ENCODE measurements at regions not wholly inside any gene's neighbourhood (a gene's known extent, or its start where the extent isn't known, plus 50 kb on each side); places are given as distances from the start of the nearest gene placed in this dataset.

DNA sequence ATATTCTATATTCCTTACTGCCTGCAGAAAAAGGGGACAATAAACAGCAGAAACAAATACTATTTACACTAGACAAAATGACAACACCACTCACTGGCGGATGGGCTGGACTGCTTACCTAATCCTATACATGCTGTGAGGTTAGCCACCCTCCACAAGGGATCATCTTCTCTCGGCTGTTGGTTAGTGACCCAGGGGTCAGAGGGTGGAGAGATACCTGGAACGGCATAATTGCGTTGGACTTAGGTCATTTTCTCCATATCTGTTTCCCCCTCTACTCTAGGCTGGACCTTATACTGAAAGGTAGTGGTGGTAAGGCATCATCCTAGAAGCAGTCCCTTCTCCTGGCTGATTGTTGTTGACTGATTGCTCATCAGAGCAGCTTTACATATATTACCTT lies 286.8 kb upstream of the UGT8 start (continued):
- no peak for TF ChIP-seq NFYB (CRISPR knock-in tag; conservative IDR thresholded peaks at IDR 0.05; ENCODE audit: low read depth)

DNA sequence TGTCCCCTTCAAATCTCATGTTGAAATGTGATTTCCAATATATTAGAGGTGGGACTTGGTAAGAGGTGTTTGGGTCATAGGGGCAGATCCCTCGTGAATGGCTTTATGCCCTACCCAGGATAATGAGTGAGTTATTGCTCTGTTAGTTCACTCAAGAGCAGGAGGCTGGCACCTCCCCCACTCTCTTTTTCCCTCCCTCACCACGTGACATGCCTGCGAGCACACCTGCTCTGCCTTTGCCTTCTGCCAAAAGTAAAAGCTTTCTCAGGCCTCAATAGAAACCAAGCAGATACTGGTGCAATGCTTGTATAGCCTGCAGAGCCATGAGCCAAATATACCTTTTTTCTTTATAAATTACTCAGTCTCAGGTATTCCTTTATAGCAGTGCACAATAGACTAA lies 286.3 kb upstream of the UGT8 start:
- Mint-ChIP-seq H3K9me3 (no peaks in the 10 kb centered on the region), H3K27me3 (ENCODE audit: low read depth) (peaks cover 37% of the 10 kb centered on the region), H3K27ac (no peak overlapping the region), H3K4me3 (no peak overlapping the region), H3K4me1 (peaks cover 13% of the 10 kb centered on the region), H3K36me3 (no peaks in the 10 kb centered on the region)
- CTCF ChIA-PET, result no interaction called here
- TF ChIP-seq, protein P1, sequence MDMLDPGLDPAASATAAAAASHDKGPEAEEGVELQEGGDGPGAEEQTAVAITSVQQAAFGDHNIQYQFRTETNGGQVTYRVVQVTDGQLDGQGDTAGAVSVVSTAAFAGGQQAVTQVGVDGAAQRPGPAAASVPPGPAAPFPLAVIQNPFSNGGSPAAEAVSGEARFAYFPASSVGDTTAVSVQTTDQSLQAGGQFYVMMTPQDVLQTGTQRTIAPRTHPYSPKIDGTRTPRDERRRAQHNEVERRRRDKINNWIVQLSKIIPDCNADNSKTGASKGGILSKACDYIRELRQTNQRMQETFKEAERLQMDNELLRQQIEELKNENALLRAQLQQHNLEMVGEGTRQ (CRISPR knock-in tag; IDR thresholded peaks at IDR 0.05), result peak; percentile 82
- no peak for TF ChIP-seq JUN (CRISPR knock-in tag; IDR thresholded peaks at IDR 0.05)
- TF ChIP-seq USF1 (CRISPR knock-in tag; IDR thresholded peaks at IDR 0.05), result peak; percentile 76; the same call in 1 of the 2 replicates
- peak; percentile 38 for DNase-seq (ENCODE audit: low spot score)
- ATAC-seq, result peak; percentile 65
- POLR2A ChIA-PET, result no interaction called here

DNA sequence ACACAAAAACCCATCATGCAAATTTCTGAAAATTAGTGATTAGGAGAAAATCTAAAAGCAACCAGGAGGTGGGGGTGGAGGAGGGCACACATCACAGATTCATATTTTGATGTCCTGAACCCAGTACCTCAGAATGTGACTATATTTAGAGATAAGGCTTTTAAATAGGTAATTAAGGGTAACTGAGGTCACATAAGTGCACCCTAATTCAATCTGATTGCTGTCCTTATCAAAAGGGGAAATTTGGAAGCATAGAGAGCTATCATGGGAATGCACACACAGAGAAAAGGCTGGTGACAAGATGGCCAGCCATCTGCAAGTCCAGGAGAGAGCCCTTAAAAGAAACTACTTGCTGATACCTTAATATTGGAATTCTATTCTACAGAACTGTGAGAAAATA lies 281.8 kb upstream of the UGT8 start:
- H3K4me1 Mint-ChIP-seq, result peaks cover 12% of the 10 kb centered on the region
- ChIA-PET CTCF (no interaction called here), POLR2A (no interaction called here)
- no peak for ATAC-seq
- TF ChIP-seq TP53 (CRISPR knock-in tag; IDR thresholded peaks at IDR 0.05), result no peak
- TF ChIP-seq, protein P2, sequence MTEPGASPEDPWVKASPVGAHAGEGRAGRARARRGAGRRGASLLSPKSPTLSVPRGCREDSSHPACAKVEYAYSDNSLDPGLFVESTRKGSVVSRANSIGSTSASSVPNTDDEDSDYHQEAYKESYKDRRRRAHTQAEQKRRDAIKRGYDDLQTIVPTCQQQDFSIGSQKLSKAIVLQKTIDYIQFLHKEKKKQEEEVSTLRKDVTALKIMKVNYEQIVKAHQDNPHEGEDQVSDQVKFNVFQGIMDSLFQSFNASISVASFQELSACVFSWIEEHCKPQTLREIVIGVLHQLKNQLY (CRISPR knock-in tag; IDR thresholded peaks at IDR 0.05), result no peak
- TF ChIP-seq, protein P3, sequence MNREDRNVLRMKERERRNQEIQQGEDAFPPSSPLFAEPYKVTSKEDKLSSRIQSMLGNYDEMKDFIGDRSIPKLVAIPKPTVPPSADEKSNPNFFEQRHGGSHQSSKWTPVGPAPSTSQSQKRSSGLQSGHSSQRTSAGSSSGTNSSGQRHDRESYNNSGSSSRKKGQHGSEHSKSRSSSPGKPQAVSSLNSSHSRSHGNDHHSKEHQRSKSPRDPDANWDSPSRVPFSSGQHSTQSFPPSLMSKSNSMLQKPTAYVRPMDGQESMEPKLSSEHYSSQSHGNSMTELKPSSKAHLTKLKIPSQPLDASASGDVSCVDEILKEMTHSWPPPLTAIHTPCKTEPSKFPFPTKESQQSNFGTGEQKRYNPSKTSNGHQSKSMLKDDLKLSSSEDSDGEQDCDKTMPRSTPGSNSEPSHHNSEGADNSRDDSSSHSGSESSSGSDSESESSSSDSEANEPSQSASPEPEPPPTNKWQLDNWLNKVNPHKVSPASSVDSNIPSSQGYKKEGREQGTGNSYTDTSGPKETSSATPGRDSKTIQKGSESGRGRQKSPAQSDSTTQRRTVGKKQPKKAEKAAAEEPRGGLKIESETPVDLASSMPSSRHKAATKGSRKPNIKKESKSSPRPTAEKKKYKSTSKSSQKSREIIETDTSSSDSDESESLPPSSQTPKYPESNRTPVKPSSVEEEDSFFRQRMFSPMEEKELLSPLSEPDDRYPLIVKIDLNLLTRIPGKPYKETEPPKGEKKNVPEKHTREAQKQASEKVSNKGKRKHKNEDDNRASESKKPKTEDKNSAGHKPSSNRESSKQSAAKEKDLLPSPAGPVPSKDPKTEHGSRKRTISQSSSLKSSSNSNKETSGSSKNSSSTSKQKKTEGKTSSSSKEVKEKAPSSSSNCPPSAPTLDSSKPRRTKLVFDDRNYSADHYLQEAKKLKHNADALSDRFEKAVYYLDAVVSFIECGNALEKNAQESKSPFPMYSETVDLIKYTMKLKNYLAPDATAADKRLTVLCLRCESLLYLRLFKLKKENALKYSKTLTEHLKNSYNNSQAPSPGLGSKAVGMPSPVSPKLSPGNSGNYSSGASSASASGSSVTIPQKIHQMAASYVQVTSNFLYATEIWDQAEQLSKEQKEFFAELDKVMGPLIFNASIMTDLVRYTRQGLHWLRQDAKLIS (CRISPR knock-in tag; IDR thresholded peaks at IDR 0.05; ENCODE audit: borderline replicate concordance), result no peak
- no peak for TF ChIP-seq CREB1 (CRISPR knock-in tag; IDR thresholded peaks at IDR 0.05)
- no peak for TF ChIP-seq ZNF396 (CRISPR knock-in tag; IDR thresholded peaks at IDR 0.05; ENCODE audit: borderline replicate concordance)
- no peak for TF ChIP-seq PRDM15 (CRISPR knock-in tag; IDR thresholded peaks at IDR 0.05)
- no peak overlapping the region for H3K27ac Mint-ChIP-seq
- DNase-seq (ENCODE audit: low spot score), result no peak
- no peaks in the 10 kb centered on the region for H3K9me3 Mint-ChIP-seq
- no peaks in the 10 kb centered on the region for H3K36me3 Mint-ChIP-seq
- H3K4me3 Mint-ChIP-seq, result no peak overlapping the region
- peaks cover 16% of the 10 kb centered on the region for H3K27me3 Mint-ChIP-seq (ENCODE audit: low read depth)

DNA sequence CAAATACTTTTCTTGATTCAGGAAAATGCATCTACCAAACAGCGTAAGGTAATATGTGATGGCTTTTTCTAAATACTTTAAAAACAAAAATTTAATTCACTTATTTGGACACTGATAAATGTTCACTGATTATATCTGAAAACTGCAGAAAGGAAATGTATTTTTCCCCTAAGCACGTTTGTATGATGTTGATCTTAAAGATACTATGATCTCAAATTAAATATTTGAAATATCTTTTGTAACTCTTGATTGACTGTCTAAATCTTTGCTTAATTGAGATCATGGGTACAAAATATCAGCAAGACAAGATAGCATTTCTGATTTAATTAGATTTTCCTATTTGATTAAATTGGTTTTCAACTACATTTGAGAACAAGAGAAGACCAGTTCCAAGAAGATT lies 281.0 kb upstream of the UGT8 start:
- Mint-ChIP-seq H3K4me1 (peaks cover 5% of the 10 kb centered on the region), H3K9me3 (no peaks in the 10 kb centered on the region), H3K4me3 (no peak overlapping the region), H3K27ac (no peak overlapping the region), H3K27me3 (ENCODE audit: low read depth) (peaks cover 8% of the 10 kb centered on the region), H3K36me3 (no peaks in the 10 kb centered on the region)
- CTCF ChIA-PET, result no interaction called here
- POLR2A ChIA-PET, result no interaction called here
- TF ChIP-seq FOXJ3 (CRISPR knock-in tag; IDR thresholded peaks at IDR 0.05; ENCODE audit: borderline replicate concordance) (no peak), GABPB1 (CRISPR knock-in tag; IDR thresholded peaks at IDR 0.05) (no peak), KAT7 (CRISPR knock-in tag; IDR thresholded peaks at IDR 0.05; ENCODE audit: borderline replicate concordance) (no peak), HMGA2 (CRISPR knock-in tag; IDR thresholded peaks at IDR 0.05) (no peak), ZBTB21 (CRISPR knock-in tag; IDR thresholded peaks at IDR 0.05; ENCODE audit: borderline replicate concordance) (no peak), ZNF121 (CRISPR knock-in tag; IDR thresholded peaks at IDR 0.05) (no peak), ESRRA (CRISPR knock-in tag; IDR thresholded peaks at IDR 0.05; ENCODE audit: borderline replicate concordance) (no peak), FOXP1 (CRISPR knock-in tag; IDR thresholded peaks at IDR 0.05; ENCODE audit: borderline replicate concordance) (no peak), RORB (CRISPR knock-in tag; IDR thresholded peaks at IDR 0.05) (no peak), TEAD4 (CRISPR knock-in tag; IDR thresholded peaks at IDR 0.05) (no peak), CBFB (CRISPR knock-in tag; IDR thresholded peaks at IDR 0.05; ENCODE audit: low read depth) (no peak)
- TF ChIP-seq, protein P2 (CRISPR knock-in tag; IDR thresholded peaks at IDR 0.05), result no peak
- DNase-seq (ENCODE audit: low spot score), result no peak
- no peak for ATAC-seq

Data from WTC11 (cell line).